Neural progenitor cell (in vitro differentiated cells): ENCODE measurements at regions not wholly inside any gene's neighbourhood (a gene's known extent, or its start where the extent isn't known, plus 50 kb on each side); places are given as distances from the start of the nearest gene placed in this dataset.
A peak's percentile ranks its signal among the peaks of the same experiment; 100 is the strongest.

Experiments
- CTCF ChIP-seq: fragments of 200-600 bp; sonication (generic); IDR thresholded peaks from 2 replicates; pipeline ENCODE4 v1.5.1; 2017; ENCODE audit warnings: antibody characterized with exemption, mild to moderate bottlenecking
- EZH2 ChIP-seq: fragments of 200-600 bp; sonication (generic); IDR thresholded peaks from 2 replicates; pipeline ENCODE4 v1.6.1; 2017; ENCODE audit warnings: antibody characterized with exemption, mild to moderate bottlenecking, moderate library complexity

- TF ChIP-seq CTCF (peak; percentile 82), EZH2 (no peak)
Measured at GRCh38 chr6:120378582-120379220, 955.6 kb downstream of the TBC1D32 start.
